AG08395 (cell line): ENCODE measurements at regions not wholly inside any gene's neighbourhood (a gene's known extent, or its start where the extent isn't known, plus 50 kb on each side); places are given as distances from the start of the nearest gene placed in this dataset.

ENCODE experiments used
- DNase-seq: peaks from one replicate; pipeline ENCODE4 v3.0.0; 2012; ENCODE audit warnings: mixed read lengths, low spot score

GRCh38 chr1:229210844-229211243, 60.1 kb upstream of the RAB4A start:
- DNase-seq: no peak

- DNase-seq: no peak
Observed at GRCh38 chr1:229213797-229214196, 57.1 kb upstream of the RAB4A start.

- DNase-seq: no peak
Observed at GRCh38 chr1:229217716-229218115, 53.2 kb upstream of the RAB4A start.

- DNase-seq: no peak
Observed at GRCh38 chr1:229218612-229219025, 52.3 kb upstream of the RAB4A start.

GRCh38 chr1:229220163-229220846, 50.6 kb upstream of the RAB4A start:
- DNase-seq: no peak

GRCh38 chr1:229221106-229222019, 49.5 kb upstream of the RAB4A start:
- DNase-seq: no peak
